Gastroesophageal sphincter (tissue), 4 donors: ENCODE measurements at regions not wholly inside any gene's neighbourhood (a gene's known extent, or its start where the extent isn't known, plus 50 kb on each side); places are given as distances from the start of the nearest gene placed in this dataset.
"Not testable (repeated sequence)": the region's sequence is repeated elsewhere in the genome, so short reads cannot be mapped to it uniquely, and the experiment has no call there.

Source experiments
- ATAC-seq: fragments of 150-250 bp; one replicate; pipeline ENCODE4 v1.9.1; 2016; ENCODE audit warnings: mild to moderate bottlenecking, moderate library complexity
- H3K27ac ChIP-seq, 4 donors: fragments of 200-600 bp; sonication (generic) in 3 of 4; 1 replicate in 3 of 4; 2 replicates in 1 of 4; pipeline ENCODE4 v1.5.1; 2016 to 2019
- H3K27me3 ChIP-seq: fragments of 200-600 bp; sonication (generic); one replicate; pipeline ENCODE4 v1.5.1; 2019
- H3K36me3 ChIP-seq, 2 donors: fragments of 200-600 bp; sonication (generic); one replicate each; pipeline ENCODE4 v1.5.1; 2019; ENCODE audit warnings: control low read depth in 1 of 2
- H3K4me1 ChIP-seq, 3 donors: fragments of 200-600 bp; sonication (generic); 1 replicate in 2 of 3; 2 replicates in 1 of 3; pipeline ENCODE4 v1.5.1; 2016 to 2019; ENCODE audit warnings: control low read depth in 2 of 3
- H3K4me3 ChIP-seq, 2 donors: fragments of 200-600 bp; sonication (generic); one replicate each; pipeline ENCODE4 v1.5.1; 2019; ENCODE audit warnings: mild to moderate bottlenecking in 1 of 2, moderate library complexity in 1 of 2
- H3K9me3 ChIP-seq, 3 donors: fragments of 200-600 bp; sonication (generic); one replicate each; pipeline ENCODE4 v1.5.1; 2017 to 2019; ENCODE audit warnings: control low read depth in 2 of 3
- EP300 ChIP-seq: sonication (generic); formaldehyde crosslinking; IDR thresholded peaks from one replicate; pipeline ENCODE4 v1.6.1; 2017; ENCODE audit warnings: antibody characterized with exemption, mild to moderate bottlenecking
- POLR2A ChIP-seq, 2 donors: fragments of 450-650 bp; IDR thresholded peaks; one replicate each; pipeline ENCODE4 v1.6.1; 2017; ENCODE audit warnings: antibody characterized with exemption in 2 of 2, mild to moderate bottlenecking in 2 of 2, moderate library complexity in 1 of 2
- POLR2AphosphoS5 ChIP-seq: sonication (generic); formaldehyde crosslinking; IDR thresholded peaks from one replicate; pipeline ENCODE4 v1.6.1; 2017; ENCODE audit warnings: antibody characterized with exemption
- WGBS, 2 donors: methylation state at CpG; one replicate each; pipeline ENCODE4 v1.1.5; 2018; ENCODE audit warnings: low coverage in 1 of 2; 5-methylcytosine and 5-hydroxymethylcytosine counted together
- TF ChIP-seq, protein P1 (sequence below), 4 experiments: fragments of 200-600 bp in 2 of 4; fragments of 450-650 bp in 2 of 4; sonication (generic) in 1 of 4; IDR thresholded peaks; one replicate each; pipeline ENCODE4 v1.5.1; 2017 to 2019; ENCODE audit warnings: antibody characterized with exemption in 4 of 4, mild to moderate bottlenecking in 2 of 4, moderate library complexity in 2 of 4

DNA sequence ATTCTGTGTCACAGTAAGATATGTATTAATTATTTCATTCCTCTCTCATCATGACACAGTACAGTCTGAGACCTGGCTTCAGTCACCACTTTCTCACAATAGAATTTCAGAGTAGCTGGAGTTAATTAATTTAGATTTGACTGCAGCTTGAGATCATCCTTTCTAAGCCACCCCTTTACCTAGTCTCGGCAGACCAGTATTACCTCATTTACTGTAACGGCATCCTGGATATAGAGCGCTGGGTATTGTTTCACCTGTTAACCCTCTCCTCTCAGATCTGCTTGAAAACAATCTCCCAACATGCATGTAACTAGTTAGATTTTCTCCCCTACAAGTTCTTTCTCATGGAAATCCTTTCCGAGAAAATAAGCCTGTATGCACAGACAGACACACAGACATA lies 1057.5 kb downstream of the GATA3 start:
- no peaks in the 10 kb centered on the region for H3K9me3 ChIP-seq
- ATAC-seq: no peak
- TF ChIP-seq POLR2A (IDR thresholded peaks at IDR 0.05): no peak
- TF ChIP-seq, protein P1, sequence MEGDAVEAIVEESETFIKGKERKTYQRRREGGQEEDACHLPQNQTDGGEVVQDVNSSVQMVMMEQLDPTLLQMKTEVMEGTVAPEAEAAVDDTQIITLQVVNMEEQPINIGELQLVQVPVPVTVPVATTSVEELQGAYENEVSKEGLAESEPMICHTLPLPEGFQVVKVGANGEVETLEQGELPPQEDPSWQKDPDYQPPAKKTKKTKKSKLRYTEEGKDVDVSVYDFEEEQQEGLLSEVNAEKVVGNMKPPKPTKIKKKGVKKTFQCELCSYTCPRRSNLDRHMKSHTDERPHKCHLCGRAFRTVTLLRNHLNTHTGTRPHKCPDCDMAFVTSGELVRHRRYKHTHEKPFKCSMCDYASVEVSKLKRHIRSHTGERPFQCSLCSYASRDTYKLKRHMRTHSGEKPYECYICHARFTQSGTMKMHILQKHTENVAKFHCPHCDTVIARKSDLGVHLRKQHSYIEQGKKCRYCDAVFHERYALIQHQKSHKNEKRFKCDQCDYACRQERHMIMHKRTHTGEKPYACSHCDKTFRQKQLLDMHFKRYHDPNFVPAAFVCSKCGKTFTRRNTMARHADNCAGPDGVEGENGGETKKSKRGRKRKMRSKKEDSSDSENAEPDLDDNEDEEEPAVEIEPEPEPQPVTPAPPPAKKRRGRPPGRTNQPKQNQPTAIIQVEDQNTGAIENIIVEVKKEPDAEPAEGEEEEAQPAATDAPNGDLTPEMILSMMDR (IDR thresholded peaks at IDR 0.05): no peak
- no peak for TF ChIP-seq EP300
- TF ChIP-seq POLR2AphosphoS5: no peak
- no peaks in the 10 kb centered on the region for H3K4me1 ChIP-seq
- peaks cover 7% of the 10 kb centered on the region for H3K27me3 ChIP-seq
- H3K36me3 ChIP-seq: no peaks in the 10 kb centered on the region
- H3K4me3 ChIP-seq: no peak overlapping the region
- no peak overlapping the region for H3K27ac ChIP-seq
- 20 to 22% methylated on average over 4 of the region's 4 CpGs for WGBS, 2 donors

DNA sequence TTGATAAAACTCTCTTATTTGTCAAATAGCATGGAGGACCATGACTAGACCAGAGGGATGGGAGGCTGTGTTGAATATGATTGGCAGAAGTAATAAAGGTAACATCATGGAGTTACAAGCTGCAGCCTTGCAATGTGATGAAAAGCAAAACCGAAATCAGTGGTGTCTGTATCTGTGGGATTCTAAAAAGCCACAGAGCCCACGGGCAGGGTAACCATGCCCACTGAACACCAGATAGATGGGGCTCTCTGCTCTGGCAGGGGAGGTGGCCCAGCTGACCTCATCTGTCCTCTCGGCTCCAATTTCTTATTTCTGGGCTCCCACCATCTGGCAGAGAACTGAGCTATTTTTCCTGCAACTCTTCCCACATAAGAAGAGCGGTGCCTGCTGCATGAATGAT lies 1072.2 kb downstream of the GATA3 start:
- TF ChIP-seq, protein P1 (IDR thresholded peaks at IDR 0.05): no peak
- TF ChIP-seq EP300: no peak
- no peak for TF ChIP-seq POLR2AphosphoS5
- TF ChIP-seq POLR2A (IDR thresholded peaks at IDR 0.05): no peak
- Histone ChIP-seq H3K4me1 (no peaks in the 10 kb centered on the region), H3K27ac (no peak overlapping the region), H3K9me3 (no peaks in the 10 kb centered on the region), H3K4me3 (no peak overlapping the region), H3K27me3 (no peaks in the 10 kb centered on the region), H3K36me3 (no peaks in the 10 kb centered on the region)
- no peak for ATAC-seq
- 64 to 72% methylated on average over 3 to 4 of the region's 4 CpGs for WGBS, 2 donors

DNA sequence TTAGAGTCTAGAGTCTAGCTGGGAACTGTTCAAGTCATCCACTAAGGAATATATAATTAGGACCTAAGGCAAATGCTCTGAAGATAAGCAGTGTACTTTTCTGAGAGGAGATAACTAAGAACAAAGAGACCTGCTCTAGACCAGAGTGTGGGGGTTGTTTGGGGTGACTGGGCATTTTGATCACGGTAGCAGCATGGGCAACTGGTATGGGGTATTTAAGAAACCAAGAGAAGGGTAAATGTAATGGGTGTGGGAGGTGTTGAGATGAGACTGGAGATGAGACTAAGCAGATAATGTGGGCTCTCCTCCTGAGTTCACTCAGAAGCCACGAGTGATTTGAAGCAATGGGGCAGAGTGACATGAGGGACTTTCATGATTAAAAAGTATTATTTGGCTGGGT lies 1082.9 kb downstream of the GATA3 start:
- H3K36me3 ChIP-seq: no peaks in the 10 kb centered on the region
- H3K4me3 ChIP-seq: no peak overlapping the region
- peaks cover 0 to 3% (median 0%) of the 10 kb centered on the region in 3 donors for H3K9me3 ChIP-seq
- TF ChIP-seq EP300: no peak
- TF ChIP-seq POLR2A (IDR thresholded peaks at IDR 0.05): no peak
- no peak for TF ChIP-seq POLR2AphosphoS5
- TF ChIP-seq, protein P1 (IDR thresholded peaks at IDR 0.05): no peak
- no peak overlapping the region for H3K27ac ChIP-seq
- WGBS, 2 donors: 53 to 87% methylated on average over 2 of the region's 2 CpGs
- H3K27me3 ChIP-seq: peaks cover 6% of the 10 kb centered on the region
- no peaks in the 10 kb centered on the region for H3K4me1 ChIP-seq
- ATAC-seq: no peak

DNA sequence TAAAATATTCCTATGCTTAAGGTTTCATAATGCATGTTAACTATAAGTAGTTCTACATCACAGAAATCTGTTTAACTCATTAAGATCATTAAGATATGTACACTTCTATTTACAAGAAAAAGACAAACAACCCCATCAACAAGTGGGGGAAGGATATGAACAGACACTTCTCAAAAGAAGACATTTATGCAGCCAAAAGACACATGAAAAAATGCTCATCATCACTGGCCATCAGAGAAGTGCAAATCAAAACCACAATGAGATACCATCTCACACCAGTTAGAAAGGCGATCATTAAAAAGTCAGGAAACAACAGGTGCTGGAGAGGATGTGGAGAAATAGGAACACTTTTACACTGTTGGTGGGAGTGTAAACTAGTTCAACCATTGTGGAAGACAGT lies 1084.3 kb downstream of the GATA3 start:
- H3K27ac ChIP-seq, H3K36me3 ChIP-seq, H3K4me1 ChIP-seq, ATAC-seq, H3K27me3 ChIP-seq, H3K4me3 ChIP-seq, H3K9me3 ChIP-seq: not testable (repeated sequence)
- 100% methylated on average over 1 of the region's 1 CpG; no CpG with 5 or more reads in 1 of the 2 donors for WGBS, 2 donors

DNA sequence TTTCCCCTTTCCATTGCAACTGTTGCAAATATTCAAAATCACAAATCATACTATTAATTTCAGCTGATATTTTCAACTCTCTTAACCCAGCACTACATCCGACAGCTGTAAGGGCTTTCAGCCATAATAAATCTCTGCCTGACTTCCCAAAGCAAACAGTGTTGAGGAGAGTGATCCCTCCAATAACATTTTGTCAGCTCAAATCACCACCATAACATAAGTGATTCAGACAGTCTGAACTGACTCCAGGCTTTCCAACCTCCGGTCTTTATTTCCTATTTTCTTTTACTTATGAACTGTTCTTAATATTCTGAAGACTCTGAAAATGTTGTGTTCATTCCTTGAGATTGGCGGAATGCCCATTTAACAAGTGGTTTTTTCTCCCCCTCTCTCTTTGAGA lies 1085.9 kb downstream of the GATA3 start:
- 0 to 13% methylated on average over 2 to 3 of the region's 3 CpGs for WGBS, 2 donors
- H3K27ac ChIP-seq: no peak overlapping the region
- no peak overlapping the region for H3K4me3 ChIP-seq
- TF ChIP-seq, protein P1 (IDR thresholded peaks at IDR 0.05): no peak
- no peak for TF ChIP-seq POLR2AphosphoS5
- no peak for TF ChIP-seq POLR2A (IDR thresholded peaks at IDR 0.05)
- TF ChIP-seq EP300: no peak
- no peaks in the 10 kb centered on the region for H3K36me3 ChIP-seq
- H3K27me3 ChIP-seq: peaks cover 6% of the 10 kb centered on the region
- no peaks in the 10 kb centered on the region for H3K4me1 ChIP-seq
- no peaks in the 10 kb centered on the region for H3K9me3 ChIP-seq
- no peak for ATAC-seq

DNA sequence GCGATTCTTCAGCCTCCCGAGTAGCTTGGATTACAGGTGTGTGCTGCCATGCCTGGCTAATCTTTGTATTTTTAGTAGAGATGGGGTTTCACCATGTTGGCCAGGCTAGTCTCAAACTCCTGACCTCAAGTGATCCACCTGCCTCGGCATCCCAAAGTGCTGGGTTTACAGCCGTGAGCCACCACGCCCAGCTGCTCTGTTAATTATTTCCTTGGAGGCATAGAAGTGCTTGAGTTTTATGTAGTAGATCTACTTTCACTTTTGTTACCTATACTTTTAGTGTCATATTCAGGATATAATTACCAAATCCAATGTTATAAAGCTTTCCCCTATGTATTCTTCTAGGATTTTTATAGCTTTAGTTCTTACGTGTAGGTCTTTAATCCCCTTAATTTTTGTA lies 1093.0 kb downstream of the GATA3 start:
- Histone ChIP-seq H3K4me1 (no peaks in the 10 kb centered on the region), H3K36me3 (no peaks in the 10 kb centered on the region), H3K9me3 (no peaks in the 10 kb centered on the region), H3K27me3 (no peaks in the 10 kb centered on the region), H3K27ac (no peak overlapping the region), H3K4me3 (no peak overlapping the region)
- 87 to 89% methylated on average over 3 to 4 of the region's 6 CpGs for WGBS, 2 donors
- ATAC-seq: no peak
- no peak for TF ChIP-seq POLR2AphosphoS5
- no peak for TF ChIP-seq EP300
- TF ChIP-seq, protein P1 (IDR thresholded peaks at IDR 0.05): no peak
- no peak for TF ChIP-seq POLR2A (IDR thresholded peaks at IDR 0.05)
